T-cell (primary cell): ENCODE measurements at regions not wholly inside any gene's neighbourhood (a gene's known extent, or its start where the extent isn't known, plus 50 kb on each side); places are given as distances from the start of the nearest gene placed in this dataset.

Source experiments
- ATAC-seq, 4 experiments: fragments of 200-7000 bp in 3 of 4; fragments of 150-1000 bp in 1 of 4; cut with Tn5 transposase; replicated peaks in 1 of 4; 1 replicate in 3 of 4; 2 replicates in 1 of 4; pipeline ENCODE4 v1.10.0; 2021; ENCODE audit warnings: moderate library complexity in 3 of 4, mild to moderate bottlenecking in 2 of 4, moderate number of reproducible peaks in 1 of 4
- CTCF ChIA-PET, 2 donors: fragments of 300-600 bp; sonication (Branson Sonifier 250); formaldehyde crosslinking; loops; one replicate each; lab custom pipeline; 2022; ENCODE audit warnings: antibody characterized with exemption in 2 of 2; lab: Charles Lee
- POLR2A ChIA-PET, 2 donors: fragments of 300-600 bp; sonication (Branson Sonifier 250); formaldehyde crosslinking; loops; one replicate each; lab custom pipeline; 2022; ENCODE audit warnings: antibody characterized with exemption in 2 of 2; lab: Charles Lee
- DNase-seq, 35 experiments: peaks; one replicate each; pipeline versions ENCODE4 v3.0.0 to v3.0.0-alpha.2; 2013 to 2023
- H3K27ac ChIP-seq: one replicate; pipeline ENCODE4 v1.5.1; 2013; ENCODE audit warnings: low read length
- H3K27me3 ChIP-seq, 2 experiments: replicated peaks in 1 of 2; 1 replicate in 1 of 2; 2 replicates in 1 of 2; pipeline versions ENCODE4 v1.6.1 to v1.7.0; 2013; ENCODE audit warnings: low read length in 1 of 2, mixed read lengths in 1 of 2; ENCODE audit not compliant: control insufficient read depth in 2 of 2, insufficient read depth in 2 of 2; ENCODE audit errors: extremely low read depth in 1 of 2
- H3K36me3 ChIP-seq, 2 donors: 1 replicate in 1 of 2; 2 replicates in 1 of 2; pipeline versions ENCODE4 v1.6.1 to v1.7.0; 2013; ENCODE audit warnings: low read length in 1 of 2; ENCODE audit not compliant: control insufficient read depth in 2 of 2, insufficient read depth in 1 of 2; ENCODE audit errors: extremely low read depth in 1 of 2
- H3K4me1 ChIP-seq, 2 experiments: 1 replicate in 1 of 2; 2 replicates in 1 of 2; pipeline versions ENCODE4 v1.6.1 to v1.7.0; 2013; ENCODE audit warnings: low read length in 2 of 2, mixed read lengths in 1 of 2; ENCODE audit not compliant: insufficient read depth in 2 of 2, control insufficient read depth in 1 of 2; ENCODE audit errors: extremely low read depth in 1 of 2
- H3K4me3 ChIP-seq, 2 donors: 1 replicate in 1 of 2; 2 replicates in 1 of 2; pipeline versions ENCODE4 v1.5.1 to v1.7.0; 2013; ENCODE audit warnings: mild to moderate bottlenecking in 2 of 2, low read length in 1 of 2, moderate library complexity in 1 of 2; ENCODE audit not compliant: control insufficient read depth in 1 of 2; ENCODE audit errors: extremely low read depth in 1 of 2
- H3K9me3 ChIP-seq: 2 replicates; pipeline ENCODE4 v1.7.0; 2013
- H3K27ac Mint-ChIP-seq, 2 donors: one replicate each; pipeline ENCODE4 v1.8.0; 2020 to 2021; ENCODE audit warnings: mild to moderate bottlenecking in 2 of 2, mixed read lengths in 2 of 2
- H3K27me3 Mint-ChIP-seq, 2 donors: one replicate each; pipeline ENCODE4 v1.8.0; 2021 to 2022; ENCODE audit warnings: mixed read lengths in 2 of 2
- H3K36me3 Mint-ChIP-seq: one replicate; pipeline ENCODE4 v1.8.0; 2021; ENCODE audit warnings: mixed read lengths
- H3K4me1 Mint-ChIP-seq, 3 donors: one replicate each; pipeline ENCODE4 v1.8.0; 2020 to 2022; ENCODE audit warnings: mixed read lengths in 3 of 3, mild to moderate bottlenecking in 1 of 3
- H3K4me3 Mint-ChIP-seq, 3 donors: one replicate each; pipeline ENCODE4 v1.8.0; 2020 to 2022; ENCODE audit warnings: mild to moderate bottlenecking in 3 of 3, mixed read lengths in 3 of 3, moderate library complexity in 3 of 3
- H3K9me3 Mint-ChIP-seq, 3 donors: one replicate each; pipeline ENCODE4 v1.8.0; 2020 to 2022; ENCODE audit warnings: mixed read lengths in 3 of 3
- WGBS: methylation state at CpG from one replicate; pipeline ENCODE4 v1.1.5; 2013; ENCODE audit warnings: missing lambda C conversion rate; ENCODE audit not compliant: insufficient coverage; 5-methylcytosine and 5-hydroxymethylcytosine counted together

DNA sequence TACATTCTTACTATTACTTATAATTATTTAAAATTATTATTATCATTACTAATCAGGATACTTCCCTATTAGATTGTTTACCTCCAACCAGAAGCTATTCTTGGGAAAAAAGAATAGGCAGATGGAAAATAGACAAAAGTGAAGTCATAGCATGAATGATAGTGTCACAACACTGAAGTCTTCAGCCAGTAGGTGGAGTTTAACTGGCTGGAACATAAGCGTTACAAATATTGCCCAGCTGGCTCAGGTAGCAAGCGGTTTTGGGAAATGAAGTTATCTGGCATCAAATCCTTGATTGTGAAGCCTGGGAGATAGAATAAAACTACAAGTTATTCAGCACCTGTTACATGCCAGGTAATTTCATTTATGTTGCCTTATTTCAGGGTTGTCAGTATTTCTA, 762.9 kb downstream of the C12orf50 start:
- Histone ChIP-seq H3K4me3 (no peak overlapping the region), H3K4me1 (no peaks in the 10 kb centered on the region), H3K27me3 (no peaks in the 10 kb centered on the region), H3K27ac (no peak overlapping the region), H3K9me3 (no peaks in the 10 kb centered on the region), H3K36me3 (no peaks in the 10 kb centered on the region)
- Mint-ChIP-seq H3K27ac (no peak overlapping the region), H3K4me1 (no peaks in the 10 kb centered on the region), H3K36me3 (no peaks in the 10 kb centered on the region), H3K4me3 (no peak overlapping the region), H3K9me3 (peaks cover 3 to 8% (median 7%) of the 10 kb centered on the region in 3 donors), H3K27me3 (no peaks in the 10 kb centered on the region)
- DNase-seq: no peak
- POLR2A ChIA-PET: no interaction called here
- WGBS: 83% methylated on average over 1 of the region's 2 CpGs
- ATAC-seq: no peak
- CTCF ChIA-PET: no interaction called here

DNA sequence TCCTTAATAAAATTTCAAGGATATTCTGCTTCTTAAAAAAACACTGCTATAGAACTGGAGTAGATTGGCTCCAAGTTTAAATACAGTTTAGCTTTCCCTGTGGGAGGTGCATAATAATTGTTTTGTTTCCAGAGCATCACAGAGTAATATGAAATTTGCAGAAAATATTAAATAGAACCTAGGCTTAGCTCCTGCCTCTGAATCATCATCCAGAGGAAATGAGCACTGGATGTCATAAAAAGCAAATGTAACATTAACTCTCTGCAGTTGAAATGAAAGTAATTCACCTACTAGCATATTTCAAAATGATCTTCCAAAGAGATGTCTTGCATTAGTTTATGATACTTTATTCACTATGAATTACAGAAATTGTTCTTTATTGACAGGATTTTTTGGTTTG, 769.8 kb downstream of the C12orf50 start:
- Histone ChIP-seq H3K27me3 (no peaks in the 10 kb centered on the region), H3K36me3 (no peaks in the 10 kb centered on the region), H3K9me3 (no peaks in the 10 kb centered on the region), H3K4me3 (no peak overlapping the region), H3K27ac (no peak overlapping the region), H3K4me1 (no peaks in the 10 kb centered on the region)
- no peaks in the 10 kb centered on the region for H3K36me3 Mint-ChIP-seq
- no peaks in the 10 kb centered on the region for H3K4me1 Mint-ChIP-seq
- H3K9me3 Mint-ChIP-seq: peaks cover 0 to 4% (median 0%) of the 10 kb centered on the region in 3 donors
- no peak overlapping the region for H3K27ac Mint-ChIP-seq
- H3K4me3 Mint-ChIP-seq: no peak overlapping the region
- ATAC-seq (no peak), DNase-seq (no peak)
- no peaks in the 10 kb centered on the region for H3K27me3 Mint-ChIP-seq
- ChIA-PET POLR2A (no interaction called here), CTCF (no interaction called here)

DNA sequence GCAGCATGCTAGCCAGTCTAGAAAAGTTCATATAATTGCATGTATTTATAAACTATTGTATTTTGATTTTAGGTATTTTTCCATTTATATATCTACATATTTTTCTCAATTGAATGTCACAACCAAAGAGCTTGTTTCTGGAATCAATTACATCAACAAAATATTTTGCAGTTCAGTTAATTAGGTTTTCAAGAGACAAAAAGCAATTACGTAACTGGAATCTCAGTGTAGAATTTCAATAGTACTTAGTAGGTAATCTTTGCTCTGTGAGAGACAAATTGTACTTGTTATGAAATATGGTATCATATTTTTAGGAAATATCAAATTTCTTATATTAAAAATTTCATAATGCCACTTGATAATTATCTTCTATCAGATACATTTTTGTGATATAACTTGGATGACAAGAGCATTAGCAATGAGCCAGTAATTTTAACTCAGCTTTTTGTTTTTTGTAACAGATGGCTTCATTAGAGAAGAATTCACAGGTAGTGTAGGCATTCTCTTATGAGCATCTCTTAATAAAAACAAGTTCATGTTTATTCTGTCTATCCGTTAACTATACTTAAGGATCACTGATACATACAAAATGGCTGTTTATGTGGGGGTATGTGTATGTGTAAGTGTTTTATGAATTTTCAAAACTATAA, 774.7 kb downstream of the C12orf50 start:
- no CpG with 5 or more reads among the region's 2 CpGs for WGBS
- no peak for DNase-seq
- Histone ChIP-seq H3K36me3 (no peaks in the 10 kb centered on the region), H3K4me3 (no peak overlapping the region), H3K27me3 (no peaks in the 10 kb centered on the region), H3K9me3 (no peaks in the 10 kb centered on the region), H3K4me1 (no peaks in the 10 kb centered on the region), H3K27ac (no peak overlapping the region)
- H3K4me1 Mint-ChIP-seq: no peaks in the 10 kb centered on the region
- H3K27ac Mint-ChIP-seq: no peak overlapping the region
- ChIA-PET CTCF (no interaction called here), POLR2A (no interaction called here)
- no peaks in the 10 kb centered on the region for H3K27me3 Mint-ChIP-seq
- ATAC-seq: no peak
- no peaks in the 10 kb centered on the region for H3K36me3 Mint-ChIP-seq
- no peak overlapping the region for H3K4me3 Mint-ChIP-seq
- peaks cover 0 to 14% (median 8%) of the 10 kb centered on the region in 3 donors for H3K9me3 Mint-ChIP-seq

DNA sequence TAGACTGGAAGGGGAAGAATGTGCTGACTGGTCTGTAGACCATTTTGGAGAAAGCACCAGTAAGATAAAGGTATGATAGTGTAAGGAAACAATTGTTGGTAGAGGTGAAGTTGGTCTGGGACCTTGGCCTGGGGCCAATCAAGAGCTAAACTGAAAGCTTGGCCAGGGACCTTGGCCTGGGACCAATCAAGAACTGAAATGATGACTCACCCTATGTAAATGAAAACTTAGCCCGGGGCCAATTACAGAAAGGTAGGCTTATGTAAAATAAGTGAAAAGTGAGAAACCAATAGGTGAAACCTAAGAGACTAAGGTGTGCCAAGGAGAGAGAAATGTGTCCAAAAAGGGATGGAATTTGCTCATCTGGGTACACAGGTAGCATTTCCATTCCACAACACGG, 776.0 kb downstream of the C12orf50 start:
- ATAC-seq (no peak), DNase-seq (no peak)
- no peak overlapping the region for H3K4me3 Mint-ChIP-seq
- H3K27me3 Mint-ChIP-seq: no peaks in the 10 kb centered on the region
- H3K4me1 ChIP-seq: no peaks in the 10 kb centered on the region
- H3K36me3 Mint-ChIP-seq: no peaks in the 10 kb centered on the region
- CTCF ChIA-PET: no interaction called here
- no peak overlapping the region for H3K27ac Mint-ChIP-seq
- POLR2A ChIA-PET: no interaction called here
- H3K27me3 ChIP-seq: no peaks in the 10 kb centered on the region
- no peaks in the 10 kb centered on the region for H3K4me1 Mint-ChIP-seq
- H3K4me3 ChIP-seq: no peak overlapping the region
- WGBS: no CpG with 5 or more reads among the region's 2 CpGs
- H3K9me3 ChIP-seq: no peaks in the 10 kb centered on the region
- H3K36me3 ChIP-seq: no peaks in the 10 kb centered on the region
- peaks cover 0 to 14% (median 8%) of the 10 kb centered on the region in 3 donors for H3K9me3 Mint-ChIP-seq
- no peak overlapping the region for H3K27ac ChIP-seq

DNA sequence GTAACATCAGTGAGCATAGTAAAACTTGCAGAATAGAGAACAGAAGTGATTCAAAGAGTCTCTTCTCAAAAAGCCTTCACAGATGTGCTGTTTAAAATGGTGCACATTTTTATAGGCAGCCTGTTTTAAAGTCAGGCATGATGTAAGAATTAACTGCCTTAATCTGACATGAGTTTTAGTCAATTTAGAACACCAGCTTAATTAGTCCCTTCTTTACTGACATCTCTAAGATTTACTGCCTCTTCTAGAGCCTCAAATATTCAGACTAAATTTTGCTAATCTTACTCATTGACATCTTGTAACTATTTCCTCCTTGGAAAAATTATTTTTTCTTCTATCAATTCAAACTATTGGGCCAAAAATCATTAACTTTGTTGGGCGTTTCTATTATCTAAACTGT, 782.5 kb downstream of the C12orf50 start:
- Histone ChIP-seq H3K36me3 (no peaks in the 10 kb centered on the region), H3K4me3 (no peak overlapping the region), H3K27ac (no peak overlapping the region), H3K9me3 (no peaks in the 10 kb centered on the region), H3K4me1 (no peaks in the 10 kb centered on the region), H3K27me3 (no peaks in the 10 kb centered on the region)
- Mint-ChIP-seq H3K27ac (no peak overlapping the region), H3K27me3 (no peaks in the 10 kb centered on the region), H3K4me3 (no peak overlapping the region), H3K9me3 (peaks cover 0 to 9% (median 4%) of the 10 kb centered on the region in 3 donors), H3K36me3 (no peaks in the 10 kb centered on the region), H3K4me1 (no peaks in the 10 kb centered on the region)
- ChIA-PET CTCF (no interaction called here), POLR2A (no interaction called here)
- ATAC-seq: no peak
- WGBS: no CpG with 5 or more reads among the region's 1 CpG
- no peak for DNase-seq

DNA sequence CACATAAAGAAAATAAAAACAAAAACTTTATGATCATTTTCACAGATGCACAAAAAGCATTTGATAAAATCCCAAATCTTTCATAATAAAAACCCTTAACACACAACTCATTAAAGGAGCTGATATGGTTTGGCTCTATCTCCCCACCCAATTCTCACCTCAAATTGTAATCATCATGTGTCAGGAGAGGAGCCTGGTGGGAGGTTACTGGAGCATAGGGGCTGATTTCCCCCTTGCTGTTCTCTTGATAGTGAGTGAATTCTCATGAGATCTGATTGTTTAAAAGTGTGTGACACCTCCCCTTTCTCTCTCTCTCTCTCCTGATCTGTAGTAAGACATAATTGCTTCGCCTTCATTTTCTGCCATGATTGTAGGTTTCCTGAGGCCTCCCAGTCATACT, 790.7 kb downstream of the C12orf50 start:
- H3K9me3 ChIP-seq: no peaks in the 10 kb centered on the region
- H3K27ac Mint-ChIP-seq: no peak overlapping the region
- 80% methylated on average over 1 of the region's 1 CpG for WGBS

DNA sequence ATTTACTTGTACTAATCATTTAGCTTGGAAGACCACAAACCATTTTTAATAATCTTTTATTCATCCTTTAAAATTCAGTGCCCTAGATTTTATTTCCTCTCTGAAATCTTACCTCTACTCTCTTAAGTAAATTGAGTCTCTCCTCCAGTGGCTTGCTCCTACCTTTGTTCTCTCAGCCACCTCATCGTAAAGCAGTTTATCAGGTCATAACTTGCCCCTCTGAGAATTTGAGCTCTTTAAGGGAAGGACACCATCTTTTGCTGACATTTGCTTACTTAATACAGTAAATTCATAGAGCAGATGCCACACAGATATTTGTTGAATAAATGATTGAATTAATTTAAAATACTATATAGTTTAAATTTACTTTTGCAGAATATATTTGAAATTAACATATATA, 794.3 kb downstream of the C12orf50 start:
- no peaks in the 10 kb centered on the region for H3K27me3 Mint-ChIP-seq

More for the DNA sequence above, 790.7 kb downstream of the C12orf50 start:
- H3K9me3 Mint-ChIP-seq: peaks cover 4 to 10% (median 6%) of the 10 kb centered on the region in 3 donors
- no peaks in the 10 kb centered on the region for H3K36me3 Mint-ChIP-seq
- no peaks in the 10 kb centered on the region for H3K36me3 ChIP-seq
- ChIA-PET CTCF (no interaction called here), POLR2A (no interaction called here)
- H3K4me1 Mint-ChIP-seq: no peaks in the 10 kb centered on the region
- no peak overlapping the region for H3K4me3 Mint-ChIP-seq
- ATAC-seq (no peak), DNase-seq (no peak)
- no peaks in the 10 kb centered on the region for H3K27me3 Mint-ChIP-seq
- no peaks in the 10 kb centered on the region for H3K4me1 ChIP-seq
- H3K4me3 ChIP-seq: no peak overlapping the region
- no peaks in the 10 kb centered on the region for H3K27me3 ChIP-seq
- no peak overlapping the region for H3K27ac ChIP-seq

More for the DNA sequence above, 794.3 kb downstream of the C12orf50 start:
- ChIA-PET CTCF (no interaction called here), POLR2A (interaction anchor here in 1 of 2 donors (0.5 kb wide), 1 partner anchor 954 kb away, joined by 6 read pairs; no protein-coding TSS in a partner anchor)
- no peaks in the 10 kb centered on the region for H3K4me1 ChIP-seq
- H3K4me1 Mint-ChIP-seq: no peaks in the 10 kb centered on the region
- no peaks in the 10 kb centered on the region for H3K27me3 ChIP-seq
- no CpG with 5 or more reads among the region's 1 CpG for WGBS
- DNase-seq (no peak), ATAC-seq (no peak)
- H3K27ac ChIP-seq: no peak overlapping the region
- no peaks in the 10 kb centered on the region for H3K36me3 ChIP-seq
- peaks cover 6 to 7% (median 7%) of the 10 kb centered on the region in 3 donors for H3K9me3 Mint-ChIP-seq
- H3K9me3 ChIP-seq: no peaks in the 10 kb centered on the region
- no peak overlapping the region for H3K4me3 ChIP-seq
- H3K36me3 Mint-ChIP-seq: no peaks in the 10 kb centered on the region
- H3K4me3 Mint-ChIP-seq: no peak overlapping the region
- H3K27ac Mint-ChIP-seq: no peak overlapping the region
